GM19438 (cell line): ENCODE measurements at regions not wholly inside any gene's neighbourhood (a gene's known extent, or its start where the extent isn't known, plus 50 kb on each side); places are given as distances from the start of the nearest gene placed in this dataset.
"Not testable (repeated sequence)": the region's sequence is repeated elsewhere in the genome, so short reads cannot be mapped to it uniquely, and the experiment has no call there.

Experiments
- ATAC-seq: cut with Tn5 transposase; IDR thresholded peaks from one replicate; pipeline ENCODE4 v1.9.1; 2021; ENCODE audit warnings: low read depth; ENCODE audit not compliant: unreplicated experiment

- ATAC-seq = no peak
Measured at GRCh38 chr2:8138525-8138922, 543.3 kb upstream of the ID2 start.

GRCh38 chr2:8138923-8139667 is 542.8 kb upstream of the ID2 start:
- ATAC-seq = no peak

GRCh38 chr2:8139668-8140200 is 542.1 kb upstream of the ID2 start:
- no peak for ATAC-seq

- ATAC-seq = no peak
Measured at GRCh38 chr2:8141079-8141707, 540.7 kb upstream of the ID2 start.

- ATAC-seq = no peak
Measured at GRCh38 chr2:8141780-8142179, 540.1 kb upstream of the ID2 start.

- no peak for ATAC-seq
Measured at GRCh38 chr2:8142461-8142860, 539.4 kb upstream of the ID2 start.

GRCh38 chr2:8144131-8144631 is 537.7 kb upstream of the ID2 start:
- ATAC-seq = no peak

- ATAC-seq = no peak
Measured at GRCh38 chr2:8144785-8145184, 537.1 kb upstream of the ID2 start.

- ATAC-seq = not testable (repeated sequence)
Measured at GRCh38 chr2:8145375-8145774, 536.5 kb upstream of the ID2 start.

- ATAC-seq = no peak
Measured at GRCh38 chr2:8146132-8147005, 535.5 kb upstream of the ID2 start.

GRCh38 chr2:8148260-8149006 is 533.4 kb upstream of the ID2 start:
- no peak for ATAC-seq

- ATAC-seq = no peak
Measured at GRCh38 chr2:8149007-8149405, 532.9 kb upstream of the ID2 start.

- ATAC-seq = no peak
Measured at GRCh38 chr2:8149985-8150539, 531.8 kb upstream of the ID2 start.

GRCh38 chr2:8151888-8152287 is 530.0 kb upstream of the ID2 start:
- no peak for ATAC-seq

GRCh38 chr2:8152392-8153257 is 529.2 kb upstream of the ID2 start:
- ATAC-seq = peak; percentile 99

- ATAC-seq = peak; percentile 6
Measured at GRCh38 chr2:8153258-8153718, 528.6 kb upstream of the ID2 start.

- no peak for ATAC-seq
Measured at GRCh38 chr2:8154270-8154669, 527.6 kb upstream of the ID2 start.

- ATAC-seq = no peak
Measured at GRCh38 chr2:8154936-8155335, 526.9 kb upstream of the ID2 start.
